ENCODE measurements at regions not wholly inside any gene's neighbourhood (a gene's known extent, or its start where the extent isn't known, plus 50 kb on each side); places are given as distances from the start of the nearest gene placed in this dataset.

- H3K9me3 ChIP-seq (ENCODE audit: control insufficient read depth in 1 of 2, insufficient read depth in 1 of 2, low read depth in 1 of 2, low read length in 2 of 2) = peaks cover 0 to 11% of the 10 kb centered on the region in 2 experiments; a peak in 1 of 4 replicates
- no peak overlapping the region for H3K4me2 ChIP-seq (ENCODE audit: low read length)
- H3K36me3 ChIP-seq (ENCODE audit: control insufficient read depth in 1 of 2, insufficient read depth in 2 of 2, low read length in 2 of 2) = no peaks in the 10 kb centered on the region
- H3K4me1 ChIP-seq (ENCODE audit: control insufficient read depth in 1 of 2, insufficient read depth in 2 of 2, low read length in 2 of 2) = no peaks in the 10 kb centered on the region
- no peak overlapping the region for H3K4me3 ChIP-seq (replicated peaks in 1 of 2; ENCODE audit: low read depth in 1 of 2, low read length in 2 of 2)
- TF ChIP-seq EGR1 (IDR thresholded peaks at IDR 0.05; ENCODE audit: low read depth) (no peak), SIN3A (IDR thresholded peaks at IDR 0.05; ENCODE audit: low read depth) (no peak), RAD21 (IDR thresholded peaks at IDR 0.05; ENCODE audit: low read depth) (no peak), ATF3 (IDR thresholded peaks at IDR 0.05) (no peak), POLR2A (IDR thresholded peaks at IDR 0.05; ENCODE audit: borderline replicate concordance, extremely low read depth, insufficient read depth, insufficient read length) (no peak), EZH2 (IDR thresholded peaks at IDR 0.05) (no peak), TCF7L2 (IDR thresholded peaks at IDR 0.05; ENCODE audit: borderline replicate concordance, extremely low read depth, insufficient read depth, insufficient read length) (no peak), YY1 (IDR thresholded peaks at IDR 0.05; ENCODE audit: extremely low read depth, insufficient replicate concordance, low read depth, low read length) (no peak), ELF1 (IDR thresholded peaks at IDR 0.05; ENCODE audit: borderline replicate concordance, low read depth) (no peak), CEBPB (IDR thresholded peaks at IDR 0.05; ENCODE audit: low read depth) (no peak), CTCF (IDR thresholded peaks at IDR 0.05 in 2 of 3, conservative IDR thresholded peaks at IDR 0.05 in 1 of 3; ENCODE audit: borderline replicate concordance in 1 of 3, insufficient read depth in 1 of 3, low read depth in 2 of 3, low read length in 2 of 3) (no peak), SRF (IDR thresholded peaks at IDR 0.05; ENCODE audit: low read depth) (no peak)
- H2AFZ ChIP-seq (ENCODE audit: low read depth, low read length, poor library complexity, severe bottlenecking) = no peak overlapping the region
- ChIA-PET CTCF (no interaction called here), POLR2A (no interaction called here), RAD21 (ENCODE audit: low non-redundant PET in 1 of 2, low total read pairs in 2 of 2, uncharacterized antibody in 2 of 2, unreplicated experiment in 2 of 2) (no interaction called here)
- intact Hi-C loops (cut with micrococcal nuclease) = no loop called here
- no peaks in the 10 kb centered on the region for H4K20me1 ChIP-seq (ENCODE audit: insufficient read depth)
- DNase-seq (ENCODE audit: low read depth, low spot score) (no peak), ATAC-seq (no peak)
- H3K9me2 ChIP-seq (ENCODE audit: insufficient read depth) = no peaks in the 10 kb centered on the region
- BruUV-seq (replicated peaks) = no TSS peak
- no peak overlapping the region for H3K9ac ChIP-seq (ENCODE audit: low read length)
- H3K27me3 ChIP-seq (ENCODE audit: insufficient read depth, low read length) = no peaks in the 10 kb centered on the region
- no peak overlapping the region for H3K27ac ChIP-seq (ENCODE audit: low read depth, low read length)
- H3K79me2 ChIP-seq (ENCODE audit: insufficient read depth, low read length) = no peaks in the 10 kb centered on the region
These were observed 763.6 kb downstream of the TENT5A start for GRCh38 chr6:80988892-80989291.
